ENCODE measurements at regions not wholly inside any gene's neighbourhood (a gene's known extent, or its start where the extent isn't known, plus 50 kb on each side); places are given as distances from the start of the nearest gene placed in this dataset.

DNA sequence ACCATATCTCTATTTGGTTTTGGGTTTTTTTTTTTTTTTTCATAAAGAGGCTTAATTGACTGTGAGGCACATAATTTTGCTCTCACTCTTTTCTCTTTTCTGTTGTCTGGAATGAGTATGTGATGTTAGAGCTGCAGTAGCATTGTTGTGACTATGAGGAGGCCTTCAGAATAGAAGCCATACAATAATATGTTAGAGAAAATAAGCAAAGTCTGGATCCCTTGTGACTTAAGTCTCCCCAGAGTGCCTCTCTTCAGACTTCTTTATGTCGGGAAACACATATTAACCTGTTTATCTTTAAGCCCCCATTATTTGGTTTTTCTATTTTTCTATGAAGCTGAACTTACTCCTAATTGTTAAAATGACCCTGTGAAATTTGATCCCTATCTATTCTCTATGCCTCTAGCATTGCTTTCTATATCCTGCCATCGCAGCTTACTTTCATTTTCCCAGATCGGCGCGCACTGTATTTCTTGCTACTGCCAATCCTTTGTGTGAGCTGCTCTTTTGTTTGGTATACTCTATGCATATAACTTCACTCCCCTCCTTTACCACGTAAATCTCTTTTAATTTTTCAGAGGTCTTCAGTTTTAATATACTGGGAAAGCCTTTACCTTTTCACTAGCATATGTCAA is 372.5 kb upstream of the KCNN2 start:
- no peaks in the 10 kb centered on the region for H3K79me2 ChIP-seq (ENCODE audit: insufficient read depth)
- DNase-seq: no peak
- H3F3A ChIP-seq (ENCODE audit: insufficient read depth): no peaks in the 10 kb centered on the region
- H3K9ac ChIP-seq: no peak overlapping the region
- H3K9me3 ChIP-seq (ENCODE audit: low read depth): no peaks in the 10 kb centered on the region
- no peak overlapping the region for H3K4me3 ChIP-seq
- TF ChIP-seq EZH2phosphoT487 (IDR thresholded peaks at IDR 0.05; ENCODE audit: insufficient read depth, low read depth) (no peak), EZH2 (IDR thresholded peaks at IDR 0.05; ENCODE audit: insufficient read depth, poor library complexity, severe bottlenecking) (no peak)
- H3K36me3 ChIP-seq (ENCODE audit: low read depth): no peaks in the 10 kb centered on the region
- no peak overlapping the region for H3K27ac ChIP-seq
- H3K9me2 ChIP-seq (ENCODE audit: insufficient read depth): no peaks in the 10 kb centered on the region
- no peaks in the 10 kb centered on the region for H4K20me1 ChIP-seq (ENCODE audit: insufficient read depth)
- no peaks in the 10 kb centered on the region for H3K4me1 ChIP-seq (ENCODE audit: insufficient read depth)
- in situ Hi-C loops (cut with MboI): no loop called here
- no peaks in the 10 kb centered on the region for H3K27me3 ChIP-seq (replicated peaks; ENCODE audit: insufficient read depth)
- H3K4me2 ChIP-seq (ENCODE audit: unreplicated experiment): no peak overlapping the region
- WGBS, 2 experiments (ENCODE audit: low coverage in 1 of 2, low lambda C conversion rate in 2 of 2, missing lambda C conversion rate in 2 of 2): 50 to 52% methylated on average over 6 of the region's 6 CpGs
- H2AFZ ChIP-seq: no peak overlapping the region

- no peaks in the 10 kb centered on the region for H3F3A ChIP-seq (ENCODE audit: insufficient read depth)
- no peaks in the 10 kb centered on the region for H3K79me2 ChIP-seq (ENCODE audit: insufficient read depth)
- no peaks in the 10 kb centered on the region for H3K9me3 ChIP-seq (ENCODE audit: low read depth)
- H4K20me1 ChIP-seq (ENCODE audit: insufficient read depth): no peaks in the 10 kb centered on the region
- no peak overlapping the region for H3K4me3 ChIP-seq
- TF ChIP-seq EZH2 (IDR thresholded peaks at IDR 0.05; ENCODE audit: insufficient read depth, poor library complexity, severe bottlenecking) (no peak), EZH2phosphoT487 (IDR thresholded peaks at IDR 0.05; ENCODE audit: insufficient read depth, low read depth) (no peak)
- H2AFZ ChIP-seq: no peak overlapping the region
- H3K27me3 ChIP-seq (replicated peaks; ENCODE audit: insufficient read depth): no peaks in the 10 kb centered on the region
- H3K27ac ChIP-seq: no peak overlapping the region
- no peak overlapping the region for H3K4me2 ChIP-seq (ENCODE audit: unreplicated experiment)
- no peaks in the 10 kb centered on the region for H3K36me3 ChIP-seq (ENCODE audit: low read depth)
- no peak for DNase-seq
- no peaks in the 10 kb centered on the region for H3K9me2 ChIP-seq (ENCODE audit: insufficient read depth)
- no peaks in the 10 kb centered on the region for H3K4me1 ChIP-seq (ENCODE audit: insufficient read depth)
- H3K9ac ChIP-seq: no peak overlapping the region
- in situ Hi-C loops (cut with MboI): no loop called here
Measured at GRCh38 chr5:113989913-113990305, 372.0 kb upstream of the KCNN2 start.

DNA sequence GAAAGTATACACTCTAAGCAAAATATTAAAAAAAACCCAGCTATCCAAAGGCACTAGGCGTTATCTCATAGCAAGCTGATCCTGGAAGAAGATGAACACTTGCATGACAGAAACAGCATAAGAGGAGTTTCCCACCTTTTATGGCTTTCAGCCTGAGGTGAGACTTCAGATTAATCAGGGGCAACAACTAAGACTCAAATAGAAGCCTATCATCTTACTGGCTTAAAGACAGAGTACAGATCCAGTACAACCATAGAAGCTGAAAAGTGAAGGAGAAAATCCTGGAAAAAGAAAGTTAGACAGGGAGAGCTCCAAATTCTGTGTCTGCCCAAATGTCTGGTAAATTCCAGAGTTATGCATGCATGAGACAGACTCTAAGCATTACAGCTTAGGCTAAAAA is 360.8 kb upstream of the KCNN2 start:
- H3K4me1 ChIP-seq (ENCODE audit: insufficient read depth): no peaks in the 10 kb centered on the region
- no peaks in the 10 kb centered on the region for H4K20me1 ChIP-seq (ENCODE audit: insufficient read depth)
- no peaks in the 10 kb centered on the region for H3K9me3 ChIP-seq (ENCODE audit: low read depth)
- in situ Hi-C loops (cut with MboI): no loop called here
- no peaks in the 10 kb centered on the region for H3K27me3 ChIP-seq (replicated peaks; ENCODE audit: insufficient read depth)
- no peak overlapping the region for H3K9ac ChIP-seq
- H2AFZ ChIP-seq: no peak overlapping the region
- no peak for TF ChIP-seq EZH2 (IDR thresholded peaks at IDR 0.05; ENCODE audit: insufficient read depth, poor library complexity, severe bottlenecking)
- TF ChIP-seq EZH2phosphoT487 (IDR thresholded peaks at IDR 0.05; ENCODE audit: insufficient read depth, low read depth): no peak
- no peaks in the 10 kb centered on the region for H3K36me3 ChIP-seq (ENCODE audit: low read depth)
- H3K27ac ChIP-seq: no peak overlapping the region
- no peak for DNase-seq
- no peak overlapping the region for H3K4me2 ChIP-seq (ENCODE audit: unreplicated experiment)
- H3F3A ChIP-seq (ENCODE audit: insufficient read depth): no peaks in the 10 kb centered on the region
- no peaks in the 10 kb centered on the region for H3K9me2 ChIP-seq (ENCODE audit: insufficient read depth)
- H3K79me2 ChIP-seq (ENCODE audit: insufficient read depth): no peaks in the 10 kb centered on the region
- 0 to 10% methylated on average over 1 of the region's 1 CpG for WGBS, 2 experiments (ENCODE audit: low coverage in 1 of 2, low lambda C conversion rate in 2 of 2, missing lambda C conversion rate in 2 of 2)
- H3K4me3 ChIP-seq: no peak overlapping the region

DNA sequence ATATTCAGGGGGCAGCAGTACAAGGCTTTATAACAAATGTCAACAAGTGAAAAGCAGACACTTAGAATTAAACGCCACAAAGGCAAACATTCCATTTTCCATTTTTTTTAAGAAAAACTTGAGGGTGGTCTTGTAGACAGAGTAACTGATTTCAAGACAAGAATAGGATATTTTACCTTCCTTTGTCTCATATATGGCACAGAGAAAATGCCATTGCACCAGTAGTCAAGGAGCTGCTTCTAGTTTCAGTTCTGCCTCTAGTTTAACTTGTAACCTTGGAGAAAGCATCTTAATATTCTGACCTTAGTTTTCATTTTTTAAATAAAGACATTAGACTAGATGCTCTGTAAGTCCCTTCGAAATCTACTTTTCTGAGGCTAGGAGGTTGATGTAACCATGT is 355.3 kb upstream of the KCNN2 start:
- Histone ChIP-seq H3K9me2 (ENCODE audit: insufficient read depth) (no peaks in the 10 kb centered on the region), H4K20me1 (ENCODE audit: insufficient read depth) (no peaks in the 10 kb centered on the region), H3K27ac (no peak overlapping the region), H3K9me3 (ENCODE audit: low read depth) (no peaks in the 10 kb centered on the region), H3K79me2 (ENCODE audit: insufficient read depth) (no peaks in the 10 kb centered on the region), H3K27me3 (replicated peaks; ENCODE audit: insufficient read depth) (no peaks in the 10 kb centered on the region), H3F3A (ENCODE audit: insufficient read depth) (no peaks in the 10 kb centered on the region), H3K4me2 (ENCODE audit: unreplicated experiment) (no peak overlapping the region), H3K9ac (no peak overlapping the region), H3K36me3 (ENCODE audit: low read depth) (no peaks in the 10 kb centered on the region), H3K4me1 (ENCODE audit: insufficient read depth) (no peaks in the 10 kb centered on the region), H3K4me3 (no peak overlapping the region), H2AFZ (no peak overlapping the region)
- 1 to 4% methylated on average over 2 of the region's 2 CpGs for WGBS, 2 experiments (ENCODE audit: low coverage in 1 of 2, low lambda C conversion rate in 2 of 2, missing lambda C conversion rate in 2 of 2)
- TF ChIP-seq EZH2phosphoT487 (IDR thresholded peaks at IDR 0.05; ENCODE audit: insufficient read depth, low read depth) (no peak), EZH2 (IDR thresholded peaks at IDR 0.05; ENCODE audit: insufficient read depth, poor library complexity, severe bottlenecking) (no peak)
- no peak for DNase-seq
- in situ Hi-C loops (cut with MboI): no loop called here

DNA sequence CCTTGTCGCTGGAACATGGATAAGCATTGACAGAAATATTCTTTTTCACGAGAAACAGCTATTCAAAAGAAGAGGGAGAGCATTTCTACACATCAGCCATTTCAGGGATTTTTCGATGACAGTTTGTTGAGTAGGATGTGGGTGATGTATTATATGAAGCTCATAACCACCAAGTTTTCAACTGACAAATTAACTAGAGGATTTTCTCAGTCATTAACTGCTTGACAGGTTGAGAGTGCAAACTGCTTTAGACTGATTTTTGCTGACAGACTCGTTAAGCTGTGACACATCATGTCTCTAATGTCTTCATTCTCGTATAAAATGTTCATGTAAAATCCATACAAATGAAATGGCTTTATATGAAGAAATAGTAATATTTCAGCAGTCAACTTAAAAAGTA is 354.2 kb upstream of the KCNN2 start:
- H3K4me1 ChIP-seq (ENCODE audit: insufficient read depth): no peaks in the 10 kb centered on the region
- no peak overlapping the region for H3K9ac ChIP-seq
- DNase-seq: no peak
- no peaks in the 10 kb centered on the region for H3K9me3 ChIP-seq (ENCODE audit: low read depth)
- in situ Hi-C loops (cut with MboI): no loop called here
- TF ChIP-seq EZH2phosphoT487 (IDR thresholded peaks at IDR 0.05; ENCODE audit: insufficient read depth, low read depth) (no peak), EZH2 (IDR thresholded peaks at IDR 0.05; ENCODE audit: insufficient read depth, poor library complexity, severe bottlenecking) (no peak)
- no peaks in the 10 kb centered on the region for H3K9me2 ChIP-seq (ENCODE audit: insufficient read depth)
- no peak overlapping the region for H2AFZ ChIP-seq
- WGBS, 2 experiments (ENCODE audit: low coverage in 1 of 2, low lambda C conversion rate in 2 of 2, missing lambda C conversion rate in 2 of 2): 8 to 9% methylated on average over 5 of the region's 5 CpGs
- no peaks in the 10 kb centered on the region for H3F3A ChIP-seq (ENCODE audit: insufficient read depth)
- H3K79me2 ChIP-seq (ENCODE audit: insufficient read depth): no peaks in the 10 kb centered on the region
- no peak overlapping the region for H3K4me3 ChIP-seq
- no peaks in the 10 kb centered on the region for H4K20me1 ChIP-seq (ENCODE audit: insufficient read depth)
- H3K27ac ChIP-seq: no peak overlapping the region
- no peak overlapping the region for H3K4me2 ChIP-seq (ENCODE audit: unreplicated experiment)
- H3K36me3 ChIP-seq (ENCODE audit: low read depth): no peaks in the 10 kb centered on the region
- no peaks in the 10 kb centered on the region for H3K27me3 ChIP-seq (replicated peaks; ENCODE audit: insufficient read depth)
